HG03108 (cell line): ENCODE measurements at regions not wholly inside any gene's neighbourhood (a gene's known extent, or its start where the extent isn't known, plus 50 kb on each side); places are given as distances from the start of the nearest gene placed in this dataset.

Experiments
- ATAC-seq: cut with Tn5 transposase; IDR thresholded peaks from one replicate; pipeline ENCODE4 v1.9.1; 2021; ENCODE audit warnings: moderate library complexity; ENCODE audit not compliant: unreplicated experiment

GRCh38 chr11:8340296-8340695, 76.6 kb upstream of the LMO1 start:
- no peak for ATAC-seq

DNA sequence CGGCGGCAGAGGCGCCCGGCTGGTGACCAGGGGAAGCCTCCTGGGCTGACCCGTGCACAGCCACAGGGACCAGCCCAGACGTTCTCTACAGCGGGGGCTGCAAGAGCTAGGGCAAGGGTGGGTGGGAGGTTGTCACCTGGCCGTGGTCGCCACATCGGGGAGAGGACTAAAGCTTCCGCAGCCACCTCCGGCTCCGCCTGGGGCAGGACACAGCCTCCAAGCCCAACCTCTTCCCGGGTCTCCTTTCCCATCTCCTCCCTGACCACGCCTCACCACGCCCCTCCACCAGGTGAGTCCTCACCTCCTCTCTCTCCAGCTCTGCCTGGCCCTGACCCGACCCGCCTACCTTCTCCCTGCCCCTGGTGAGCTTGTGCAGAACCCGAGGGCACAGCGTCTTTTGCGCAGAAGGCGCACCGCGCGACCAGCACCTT, 75.9 kb upstream of the LMO1 start:
- no peak for ATAC-seq

GRCh38 chr11:8338138-8338537, 74.5 kb upstream of the LMO1 start:
- ATAC-seq, result no peak

DNA sequence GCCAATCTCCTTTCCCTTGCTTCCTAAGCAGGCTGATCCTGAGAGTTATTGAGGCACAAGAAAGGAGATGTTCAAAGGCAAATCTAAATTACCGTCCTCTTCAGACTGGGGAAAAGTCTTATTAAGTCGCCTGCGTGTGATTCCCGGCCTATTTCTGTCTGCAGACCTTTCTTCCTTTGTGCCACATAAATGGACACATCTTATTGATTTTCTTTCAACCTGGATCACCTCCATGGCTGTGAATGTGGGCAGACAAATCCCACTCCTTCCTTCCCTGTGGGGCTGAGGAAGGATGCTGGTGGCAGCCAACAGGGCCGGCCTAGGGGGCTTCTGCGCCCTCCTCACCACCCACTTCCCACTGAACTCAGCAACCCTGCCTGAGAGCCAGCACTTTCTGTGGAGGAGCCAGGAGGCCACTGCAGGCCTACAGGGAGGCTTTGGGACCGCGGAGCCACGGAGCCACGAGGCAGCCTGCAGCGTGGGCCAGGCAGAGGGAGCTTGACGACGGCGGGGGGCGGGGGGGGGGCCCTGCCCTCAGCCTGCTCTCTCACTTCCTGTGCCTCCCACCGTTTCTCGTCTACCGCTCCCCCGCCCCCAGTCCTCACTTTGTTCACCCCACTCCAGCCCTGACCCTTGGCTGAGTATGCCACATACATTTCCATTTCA, 73.6 kb upstream of the LMO1 start:
- ATAC-seq, result no peak

- ATAC-seq, result no peak
These were observed 72.9 kb upstream of the LMO1 start for GRCh38 chr11:8336356-8337129.

DNA sequence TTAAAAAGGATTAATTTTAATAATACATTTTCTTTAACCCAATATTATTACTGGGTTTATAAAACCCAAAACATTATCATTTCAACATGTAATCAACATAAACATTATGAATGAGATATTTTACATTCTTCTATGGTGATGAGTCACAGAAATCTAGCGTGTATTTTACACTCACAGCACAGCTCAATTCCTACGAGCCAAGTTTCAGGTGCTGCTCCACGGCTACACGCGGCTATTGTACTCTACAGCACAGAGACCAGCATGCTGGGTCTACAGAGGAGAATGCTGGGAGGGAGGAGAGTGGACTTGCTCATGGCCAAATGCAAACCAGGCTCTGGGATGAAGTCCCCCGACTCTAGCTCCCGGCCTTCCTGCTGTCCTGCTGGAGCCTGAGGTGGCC, 72.0 kb upstream of the LMO1 start:
- ATAC-seq, result no peak

DNA sequence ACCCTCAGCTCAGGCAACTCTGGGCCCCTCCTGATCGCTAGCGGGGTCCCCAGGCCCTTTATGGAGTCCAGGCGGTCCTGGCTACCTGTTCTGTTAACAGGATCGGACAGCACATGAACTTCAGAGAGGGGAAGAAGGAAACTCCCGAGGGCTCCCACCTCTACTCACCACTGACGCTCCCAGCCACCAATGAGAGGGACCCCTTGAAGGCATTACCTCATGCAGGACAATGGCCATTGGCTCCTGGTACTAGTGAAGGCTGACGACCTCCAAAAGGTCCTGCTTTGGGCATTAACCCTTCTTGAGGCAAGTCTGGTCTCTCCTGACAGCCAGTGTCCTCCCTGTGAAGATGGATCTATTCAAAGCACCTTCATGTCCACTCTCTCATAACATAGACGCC, 71.5 kb upstream of the LMO1 start:
- ATAC-seq, result no peak

DNA sequence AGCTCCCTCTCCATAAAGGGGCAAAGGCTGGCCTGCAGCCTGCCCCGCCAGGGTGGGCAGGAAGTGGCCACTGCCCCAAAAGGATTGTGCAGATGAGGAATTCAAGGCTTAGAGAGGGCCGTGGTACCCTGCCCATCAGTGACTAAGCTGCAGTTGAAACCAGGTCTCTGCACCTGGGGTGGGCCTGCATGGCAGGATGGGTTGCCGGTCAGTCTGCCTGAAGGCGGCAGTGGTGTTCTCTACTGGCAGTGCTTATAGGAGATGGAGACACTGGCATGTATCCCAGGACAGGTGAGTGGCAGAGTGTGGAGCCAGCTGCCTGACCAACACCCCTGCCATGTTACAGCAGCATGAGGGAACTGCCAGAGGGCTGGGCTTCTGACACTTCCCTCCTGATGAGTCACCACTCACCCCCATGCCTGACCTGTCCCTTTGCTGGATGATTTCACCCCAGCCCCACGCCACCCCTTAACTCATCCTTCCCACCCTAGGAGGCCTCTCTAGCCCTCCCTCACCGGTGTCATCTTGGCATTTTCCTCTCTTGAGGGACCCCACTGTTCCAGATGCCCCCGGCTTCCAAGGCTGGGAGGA, 70.2 kb upstream of the LMO1 start:
- no peak for ATAC-seq

GRCh38 chr11:8333376-8333775, 69.7 kb upstream of the LMO1 start:
- no peak for ATAC-seq

- no peak for ATAC-seq
These were observed 69.2 kb upstream of the LMO1 start for GRCh38 chr11:8332891-8333290.

DNA sequence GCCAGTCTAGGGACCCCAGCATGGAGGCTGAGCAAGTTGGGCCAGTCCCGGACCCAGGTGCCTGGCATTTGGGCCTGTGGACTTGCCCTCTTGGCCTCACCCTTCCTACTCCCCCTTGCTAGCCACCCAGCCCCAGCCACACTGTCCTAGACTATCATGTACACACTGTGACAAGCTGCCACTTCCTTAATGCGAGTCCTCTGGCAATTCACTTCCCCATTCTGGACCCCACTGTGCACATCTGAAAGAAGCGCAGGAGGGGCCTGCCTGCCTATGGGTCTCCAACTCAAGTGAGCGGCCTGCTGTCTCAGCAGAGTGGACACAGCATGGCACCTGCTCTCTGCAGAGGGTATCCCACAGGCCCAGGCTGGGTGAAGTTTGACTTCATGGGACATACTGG, 68.5 kb upstream of the LMO1 start:
- ATAC-seq, result no peak

GRCh38 chr11:8331767-8332166, 68.1 kb upstream of the LMO1 start:
- no peak for ATAC-seq

- ATAC-seq, result no peak
These were observed 67.2 kb upstream of the LMO1 start for GRCh38 chr11:8330896-8331295.

DNA sequence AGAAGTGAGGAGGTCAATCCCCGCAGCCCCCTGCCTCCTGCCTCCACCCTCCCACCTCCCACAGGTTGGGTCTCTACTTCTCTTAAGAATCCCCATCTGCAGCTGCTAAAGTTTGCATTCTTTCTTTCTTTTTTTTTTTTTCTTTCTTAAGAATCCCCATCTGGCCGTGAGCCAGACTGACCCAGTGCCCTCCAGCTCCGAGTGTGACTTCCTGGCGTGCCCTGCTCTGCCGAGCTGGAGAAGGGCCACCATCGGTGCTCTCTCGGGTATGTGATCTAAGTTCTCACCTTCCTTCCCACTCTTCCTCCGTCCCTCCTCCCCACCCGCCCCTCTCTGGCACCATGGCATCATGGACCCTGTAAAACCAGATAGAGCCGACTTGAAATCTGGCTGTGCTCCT, 66.7 kb upstream of the LMO1 start:
- ATAC-seq, result no peak

- ATAC-seq, result no peak
These were observed 66.2 kb upstream of the LMO1 start for GRCh38 chr11:8329847-8330361.

GRCh38 chr11:8329336-8329735, 65.7 kb upstream of the LMO1 start:
- no peak for ATAC-seq

DNA sequence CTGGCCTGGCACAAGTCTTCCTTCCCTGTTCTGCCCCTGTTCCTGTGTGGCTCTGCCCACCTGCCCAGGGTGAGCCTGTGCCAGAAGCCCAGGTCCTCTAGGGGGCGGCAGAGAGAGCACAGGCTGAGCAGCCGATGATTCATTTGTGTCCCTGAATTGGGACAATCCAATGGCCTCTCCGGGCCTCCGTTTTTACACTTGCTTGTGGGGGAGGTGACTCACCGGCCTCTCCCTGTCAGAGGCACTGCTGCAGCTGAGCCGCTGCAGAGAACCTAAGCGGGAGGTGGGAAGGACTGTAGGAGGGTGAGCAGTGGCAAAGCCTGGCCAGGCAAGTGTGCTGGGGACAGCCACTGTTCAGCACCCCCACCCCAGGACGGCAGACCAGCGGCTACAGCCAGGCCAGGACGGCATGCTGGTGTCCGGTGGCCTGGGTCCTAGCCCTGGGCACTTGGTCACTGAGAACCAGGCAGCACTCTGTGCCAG, 65.2 kb upstream of the LMO1 start:
- peak; percentile 56 for ATAC-seq

GRCh38 chr11:8328231-8328794, 64.6 kb upstream of the LMO1 start:
- ATAC-seq, result no peak

- peak; percentile 66 for ATAC-seq
These were observed 64.1 kb upstream of the LMO1 start for GRCh38 chr11:8327761-8328192.

DNA sequence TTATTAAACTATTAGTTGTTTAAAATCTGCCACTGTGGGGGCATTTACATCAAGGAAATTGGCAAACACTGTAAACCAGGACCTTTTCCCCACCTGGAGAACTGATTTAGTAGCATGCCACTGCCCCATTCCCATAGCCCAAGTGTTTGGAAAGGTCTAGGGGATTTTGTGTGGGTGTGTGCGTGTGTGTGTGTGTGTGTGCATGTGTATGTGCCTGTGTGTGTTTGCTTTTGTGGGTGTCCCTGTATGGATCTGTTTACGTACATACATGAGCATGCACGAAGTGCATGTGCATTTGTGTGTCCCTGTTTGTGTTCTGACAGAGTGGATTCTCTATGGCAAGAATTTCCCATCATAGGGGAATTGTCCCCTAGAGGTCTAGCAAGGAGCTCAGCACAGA, 62.7 kb upstream of the LMO1 start:
- no peak for ATAC-seq

GRCh38 chr11:8325591-8326304, 62.1 kb upstream of the LMO1 start:
- no peak for ATAC-seq
